NCI-H524 treated with DMSO at 0.1 percent for 48 hours (cell line): ENCODE measurements at regions not wholly inside any gene's neighbourhood (a gene's known extent, or its start where the extent isn't known, plus 50 kb on each side); places are given as distances from the start of the nearest gene placed in this dataset.

Experiments used
- DNase-seq: peaks from one replicate; lab custom pipeline; 2025; lab: John Stamatoyannopoulos, UW

- no peak for DNase-seq
These were observed 81.1 kb upstream of the RFX8 start for GRCh38 chr2:101556033-101556459.

DNA sequence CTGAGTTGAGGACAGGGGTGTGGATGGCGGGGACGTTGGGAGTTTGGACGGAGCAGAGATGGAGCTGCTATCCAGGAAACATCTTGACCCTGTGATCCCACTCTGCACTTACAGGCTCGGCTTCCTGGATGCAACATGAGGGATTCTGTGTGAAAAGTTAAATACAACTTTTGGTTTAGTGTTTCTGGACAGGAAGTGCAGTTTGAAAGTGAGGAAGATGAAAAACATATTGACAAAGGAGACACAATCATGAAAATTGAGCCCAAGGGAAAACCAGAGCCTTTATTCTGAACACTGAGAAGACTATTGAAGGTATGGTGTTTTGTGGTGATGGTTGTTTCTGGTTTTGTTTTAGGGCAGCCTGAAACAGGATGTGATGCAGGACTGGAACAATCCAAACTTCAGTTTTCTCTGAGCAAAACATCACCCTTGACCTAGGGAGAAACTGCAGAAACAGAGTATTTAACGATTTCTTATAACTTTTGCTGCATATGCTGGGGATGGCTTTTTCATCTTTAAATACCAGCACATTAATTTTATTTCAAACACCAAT is 76.5 kb upstream of the RFX8 start:
- DNase-seq: no peak

DNA sequence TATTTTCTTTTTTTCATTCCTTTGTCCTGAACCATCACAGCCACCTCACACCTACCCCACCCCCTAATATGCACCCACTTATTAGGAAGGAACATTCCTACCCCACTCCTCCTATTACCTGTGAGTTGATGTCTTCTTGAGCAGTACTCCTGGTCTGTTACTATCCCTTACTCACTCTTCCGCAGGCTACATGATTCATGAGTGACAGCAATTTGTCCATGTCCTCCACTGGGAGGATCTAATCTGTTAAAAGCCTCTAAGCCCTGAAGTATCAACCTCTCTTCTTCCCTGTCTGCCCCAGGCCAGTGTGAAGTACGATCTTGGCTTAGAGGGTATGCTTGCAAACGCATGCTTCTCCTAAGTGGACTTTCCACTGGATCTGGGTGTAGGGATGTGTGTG is 75.6 kb upstream of the RFX8 start:
- DNase-seq: no peak

DNA sequence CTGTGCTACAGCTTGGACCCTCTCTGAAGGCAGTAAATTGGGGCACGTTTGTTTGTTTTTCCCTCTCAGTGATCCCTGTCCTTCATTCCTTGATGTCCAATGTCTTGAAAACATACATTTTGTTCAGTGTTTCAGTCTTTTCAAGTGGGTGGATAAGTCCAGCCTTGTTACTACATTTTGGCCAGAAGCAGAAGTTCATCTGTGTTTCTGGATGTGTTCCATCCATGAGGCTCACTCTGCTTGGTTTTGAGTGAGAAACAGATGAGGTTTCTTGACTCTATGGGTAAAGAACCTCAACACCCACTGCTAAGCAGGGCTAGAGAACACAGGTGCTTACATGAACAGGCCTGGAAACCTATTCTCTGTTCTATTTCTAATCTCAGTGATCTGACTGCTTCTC is 74.5 kb upstream of the RFX8 start:
- DNase-seq: no peak

DNA sequence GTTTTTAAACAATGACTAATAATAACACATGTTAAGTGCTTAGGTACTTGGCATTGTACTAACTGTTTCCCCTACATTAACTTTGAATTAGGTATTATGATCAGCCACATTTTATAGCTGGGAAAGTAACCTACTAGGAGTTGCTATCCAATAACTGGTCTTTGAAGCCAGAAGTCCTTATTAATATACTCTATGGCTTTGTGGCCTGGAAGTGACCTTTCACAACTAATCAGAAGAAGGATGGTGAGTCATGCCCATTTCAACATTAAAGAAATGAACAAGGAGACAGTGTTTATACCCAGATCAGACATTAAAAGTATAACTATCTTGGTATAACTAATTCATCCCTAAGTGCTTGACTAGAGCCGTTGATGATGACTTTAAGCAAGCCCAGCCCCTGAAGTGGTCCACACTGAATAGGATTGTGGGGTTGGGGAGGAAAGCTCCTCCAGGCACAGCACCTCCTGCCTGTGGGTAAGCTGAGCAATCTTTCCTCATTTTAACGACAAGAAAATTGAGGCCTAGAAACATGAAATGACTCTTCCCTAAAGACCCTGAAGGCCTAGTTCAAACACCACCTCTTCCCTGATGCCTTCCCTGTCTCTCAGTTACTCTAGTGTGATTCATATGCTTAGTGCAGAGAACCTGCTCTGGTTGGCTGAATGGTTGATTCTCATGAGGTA is 71.6 kb upstream of the RFX8 start:
- DNase-seq: no peak

DNA sequence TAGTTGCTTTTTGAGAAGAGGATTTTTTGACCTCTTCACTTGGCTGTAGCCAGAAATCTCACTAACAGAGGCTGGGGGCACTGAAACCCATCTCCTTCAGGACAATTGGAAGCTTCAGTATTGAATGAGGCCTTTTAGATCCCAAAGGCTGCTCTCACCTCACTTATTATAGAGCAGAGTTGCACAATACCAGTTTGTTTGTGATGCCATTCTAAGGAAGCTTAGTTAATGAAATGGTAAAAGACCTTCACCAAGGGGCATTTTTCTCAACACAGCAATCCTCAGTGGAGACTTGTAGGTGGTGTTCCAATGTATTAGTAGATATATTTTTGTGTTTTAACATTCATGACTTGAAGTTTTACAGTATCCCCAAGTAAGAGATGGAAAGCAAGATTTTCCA is 71.0 kb upstream of the RFX8 start:
- no peak for DNase-seq

DNA sequence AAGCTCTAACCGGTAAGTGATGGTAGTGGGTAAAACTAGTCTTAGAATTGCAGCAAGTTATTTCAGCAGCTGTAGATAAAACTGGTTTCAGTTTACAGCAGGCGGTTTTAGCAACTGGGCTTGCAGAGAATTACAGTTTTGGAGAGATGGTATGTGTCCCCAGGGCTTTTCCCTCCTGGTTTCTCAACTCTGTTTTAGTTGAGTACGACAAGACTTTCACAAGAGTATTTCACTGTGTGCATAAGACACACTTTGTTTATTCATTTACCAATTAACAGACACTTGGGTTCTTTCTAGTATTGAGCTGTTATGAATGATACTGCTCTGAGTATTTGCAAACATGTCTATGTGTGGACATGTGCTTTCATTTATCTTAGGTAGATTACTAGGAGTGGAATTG is 65.6 kb upstream of the RFX8 start:
- DNase-seq: no peak

DNA sequence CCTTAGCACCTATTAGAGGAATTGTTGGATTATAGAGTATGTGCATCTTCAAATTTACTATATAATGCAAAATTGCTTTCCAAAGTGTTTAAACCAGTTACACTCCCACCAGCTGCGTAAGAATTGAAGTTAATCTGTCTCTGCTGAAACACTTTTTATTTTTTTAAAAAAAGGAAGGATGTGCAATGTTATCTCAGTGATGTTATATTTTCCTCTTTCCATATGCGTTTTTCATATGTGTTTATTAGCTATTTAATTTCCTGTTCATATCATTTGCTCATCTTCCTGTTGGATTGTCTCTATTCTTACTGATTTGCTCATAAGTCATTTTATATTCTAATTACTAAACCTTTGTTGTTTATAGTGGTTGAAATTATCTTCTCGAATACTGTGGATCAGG is 63.2 kb upstream of the RFX8 start:
- no peak for DNase-seq

- no peak for DNase-seq
These were observed 59.3 kb upstream of the RFX8 start for GRCh38 chr2:101534149-101534611.

GRCh38 chr2:101533561-101534148 is 58.7 kb upstream of the RFX8 start:
- DNase-seq: no peak

DNA sequence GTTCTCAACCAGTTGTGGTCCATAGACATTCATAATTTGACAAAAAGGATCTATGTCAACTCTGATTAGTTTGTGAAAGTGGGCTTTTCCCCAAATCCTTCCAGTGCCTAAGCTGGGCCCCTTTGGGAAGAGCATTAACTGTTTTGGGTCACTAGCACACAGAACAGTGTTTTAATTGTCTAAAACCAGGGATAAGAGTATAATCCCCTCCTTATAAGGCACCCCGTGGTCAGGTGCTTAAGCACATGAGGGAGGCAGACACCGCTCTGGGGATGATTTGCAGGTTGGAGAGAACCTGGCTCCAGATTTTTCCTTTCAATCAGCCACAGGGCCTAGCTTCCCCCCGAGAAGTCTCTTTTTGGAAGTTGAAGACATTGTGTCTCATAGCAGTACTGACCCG is 53.6 kb upstream of the RFX8 start:
- no peak for DNase-seq

- DNase-seq: no peak
These were observed 50.0 kb upstream of the RFX8 start for GRCh38 chr2:101524806-101525430.
